HG03064 (cell line): ENCODE measurements at regions not wholly inside any gene's neighbourhood (a gene's known extent, or its start where the extent isn't known, plus 50 kb on each side); places are given as distances from the start of the nearest gene placed in this dataset.
A peak's percentile ranks its signal among the peaks of the same experiment; 100 is the strongest.

Experiments used
- ATAC-seq: cut with Tn5 transposase; IDR thresholded peaks from one replicate; pipeline ENCODE4 v1.9.1; 2021; ENCODE audit warnings: low read depth; ENCODE audit not compliant: unreplicated experiment

GRCh38 chr2:126774290-126774689 is 118.3 kb downstream of the GYPC start:
- no peak for ATAC-seq

GRCh38 chr2:126774761-126775160 is 118.8 kb downstream of the GYPC start:
- no peak for ATAC-seq

DNA sequence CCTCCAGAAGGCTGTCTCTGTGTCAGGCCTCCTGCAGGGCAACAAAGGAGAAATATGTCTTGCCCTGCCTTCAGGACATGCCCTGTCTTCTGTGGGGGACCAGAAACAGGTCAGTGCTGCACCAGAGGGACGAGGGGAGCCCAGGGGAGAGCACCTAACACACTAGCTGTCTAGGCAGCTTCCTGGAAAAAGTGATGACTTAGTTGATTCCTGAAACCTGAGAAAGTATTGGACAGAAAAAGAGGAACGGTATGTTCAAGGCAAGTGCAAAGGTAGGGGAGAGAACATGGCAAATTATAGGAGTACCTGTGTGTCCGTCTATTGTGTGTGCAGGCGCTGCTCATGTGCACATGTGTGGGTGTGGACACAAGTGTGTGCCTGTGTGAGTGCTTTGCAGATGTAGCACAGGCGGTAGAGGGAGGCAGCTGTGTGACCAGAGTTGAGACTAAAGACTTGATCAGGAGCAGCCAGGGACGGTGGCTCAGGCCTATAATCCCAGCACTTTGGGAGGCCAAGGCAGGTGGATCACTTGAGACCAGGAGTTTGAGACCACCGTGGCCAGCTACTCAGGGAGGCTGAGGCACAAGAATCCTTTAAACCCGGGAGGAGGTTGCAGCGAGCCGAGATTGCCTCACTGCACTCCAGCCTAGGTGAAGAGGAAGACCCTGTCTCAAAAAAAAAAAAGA is 119.5 kb downstream of the GYPC start:
- ATAC-seq: no peak

DNA sequence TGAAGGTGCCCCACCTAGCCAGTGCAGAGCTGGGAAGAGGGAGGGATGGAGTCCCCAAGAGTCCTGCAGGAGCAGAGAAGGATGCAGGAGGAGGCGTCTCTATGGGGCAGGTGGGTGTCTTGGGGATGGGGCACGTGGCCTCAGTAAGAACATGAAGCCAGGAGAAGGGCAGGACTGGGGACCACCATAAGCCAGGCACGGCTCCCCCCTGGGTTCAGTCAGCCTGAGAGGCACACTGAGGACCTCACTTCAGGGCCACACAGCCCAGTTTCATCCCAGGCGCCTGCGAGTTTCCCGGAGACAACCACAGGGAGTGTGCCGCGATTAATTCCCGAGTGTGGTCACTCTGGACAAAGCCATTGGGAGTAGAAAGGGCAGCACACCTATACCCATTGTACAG is 120.3 kb downstream of the GYPC start:
- no peak for ATAC-seq

DNA sequence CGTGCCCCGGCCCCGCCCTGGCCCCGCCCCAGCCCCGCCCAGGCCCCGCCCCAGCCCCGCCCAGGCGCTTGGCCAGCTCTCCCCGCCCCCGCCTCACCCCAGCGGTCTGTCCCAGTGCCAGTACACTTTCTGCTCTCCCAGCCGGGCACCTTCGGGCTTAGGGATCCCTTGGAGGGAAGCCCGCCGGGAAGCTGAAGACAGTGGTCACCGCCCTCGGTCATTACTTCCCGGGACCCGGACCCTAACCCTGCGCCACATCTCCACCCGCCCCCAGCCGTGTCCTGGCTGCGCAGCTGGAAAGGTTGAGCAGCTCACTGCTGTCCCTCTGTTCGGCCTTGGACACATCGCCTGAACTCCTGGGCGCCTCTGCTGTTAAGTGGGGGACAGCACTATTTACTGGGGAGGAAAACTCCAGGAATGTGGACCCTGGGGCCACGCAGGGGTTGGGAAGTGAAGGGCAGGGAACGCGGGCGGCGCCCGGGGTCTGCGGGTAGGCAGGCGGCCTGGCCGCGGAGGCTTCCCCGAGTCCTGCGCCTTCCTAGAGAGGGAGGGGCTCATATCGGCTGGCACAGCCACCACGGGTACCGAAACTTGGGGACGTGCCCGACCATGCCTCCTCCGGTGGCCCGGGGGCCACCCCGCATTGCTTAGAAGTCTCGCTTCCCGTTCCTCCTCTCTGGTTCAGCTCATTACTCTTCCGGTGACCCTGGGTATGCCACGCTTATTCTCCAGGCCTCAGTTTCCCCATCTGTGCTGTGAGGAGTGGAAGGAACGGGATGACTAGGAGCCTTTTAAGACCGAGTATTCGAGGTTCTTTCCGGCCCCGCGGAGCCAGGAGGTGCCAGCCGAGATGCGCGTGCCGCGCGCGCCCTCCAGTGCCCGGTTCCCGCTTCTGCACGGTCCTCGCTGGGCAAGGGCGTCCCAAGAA is 121.0 kb downstream of the GYPC start:
- peak; percentile 89 for ATAC-seq

- no peak for ATAC-seq
Measured at GRCh38 chr2:126777620-126777978, 121.1 kb upstream of the TEX51 start.

- ATAC-seq: no peak
Measured at GRCh38 chr2:126778561-126779501, 119.9 kb upstream of the TEX51 start.

- ATAC-seq: no peak
Measured at GRCh38 chr2:126781206-126781605, 117.5 kb upstream of the TEX51 start.

DNA sequence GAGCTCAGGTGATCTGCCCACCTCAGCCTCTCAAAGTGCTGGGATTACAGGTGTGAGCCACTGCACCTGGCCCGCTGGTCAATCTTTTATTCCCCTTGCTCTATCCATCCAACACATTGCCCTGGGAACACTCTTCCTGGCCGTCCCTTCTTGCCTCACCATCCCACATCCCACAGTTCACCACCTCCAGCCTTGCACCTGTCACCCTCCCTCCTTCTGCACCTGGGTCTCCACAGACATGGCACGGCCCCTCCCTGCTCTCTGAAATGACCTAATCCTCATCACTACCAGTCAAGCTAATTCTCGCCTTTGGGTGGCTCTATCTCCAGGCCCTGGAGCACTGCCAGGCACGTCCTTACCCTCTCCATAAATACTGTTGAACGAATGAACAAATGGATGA is 116.9 kb upstream of the TEX51 start:
- no peak for ATAC-seq

- ATAC-seq: no peak
Measured at GRCh38 chr2:126782648-126783047, 116.0 kb upstream of the TEX51 start.

GRCh38 chr2:126783341-126783740 is 115.3 kb upstream of the TEX51 start:
- no peak for ATAC-seq

GRCh38 chr2:126784045-126784444 is 114.6 kb upstream of the TEX51 start:
- no peak for ATAC-seq

DNA sequence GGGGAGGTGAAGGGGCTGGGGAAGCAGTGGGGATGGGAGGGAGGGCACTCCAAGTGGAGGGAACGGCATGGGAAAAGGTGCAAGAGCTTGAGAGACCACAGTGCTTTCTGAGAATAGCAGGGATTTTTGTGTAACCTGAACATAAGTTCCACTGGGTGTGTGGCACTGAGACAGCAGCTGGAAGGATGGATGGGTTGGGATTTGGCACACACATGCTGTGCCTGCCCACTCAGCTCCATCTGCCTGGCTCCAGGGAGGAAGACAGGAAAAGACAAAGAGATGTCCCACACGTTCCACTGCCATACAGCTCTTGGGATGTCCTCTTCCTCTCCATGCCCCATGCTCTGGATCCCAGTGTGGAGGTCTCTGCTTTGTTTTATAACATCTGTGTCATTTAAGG is 114.1 kb upstream of the TEX51 start:
- no peak for ATAC-seq

- ATAC-seq: no peak
Measured at GRCh38 chr2:126785236-126785635, 113.5 kb upstream of the TEX51 start.

- no peak for ATAC-seq
Measured at GRCh38 chr2:126785862-126786261, 112.8 kb upstream of the TEX51 start.

DNA sequence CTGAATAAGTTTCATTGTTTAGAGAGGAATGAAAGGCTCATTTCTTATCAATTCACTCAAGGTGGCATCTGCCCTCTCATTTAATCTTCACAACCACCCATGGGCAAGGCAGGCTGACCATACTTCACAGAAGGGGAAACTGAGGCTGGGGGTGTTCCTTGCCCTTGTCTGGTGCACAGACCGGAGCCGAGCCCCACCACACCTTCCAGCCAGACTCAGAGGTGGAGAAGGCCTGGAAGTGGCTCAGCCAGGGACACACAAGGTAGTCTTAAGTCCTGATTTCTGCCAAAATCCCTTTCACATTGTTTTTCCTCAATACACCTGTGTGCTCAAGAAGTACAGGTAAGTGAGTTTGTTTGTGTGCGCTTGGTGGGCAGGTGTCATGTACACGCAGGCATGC is 111.9 kb upstream of the TEX51 start:
- ATAC-seq: no peak

DNA sequence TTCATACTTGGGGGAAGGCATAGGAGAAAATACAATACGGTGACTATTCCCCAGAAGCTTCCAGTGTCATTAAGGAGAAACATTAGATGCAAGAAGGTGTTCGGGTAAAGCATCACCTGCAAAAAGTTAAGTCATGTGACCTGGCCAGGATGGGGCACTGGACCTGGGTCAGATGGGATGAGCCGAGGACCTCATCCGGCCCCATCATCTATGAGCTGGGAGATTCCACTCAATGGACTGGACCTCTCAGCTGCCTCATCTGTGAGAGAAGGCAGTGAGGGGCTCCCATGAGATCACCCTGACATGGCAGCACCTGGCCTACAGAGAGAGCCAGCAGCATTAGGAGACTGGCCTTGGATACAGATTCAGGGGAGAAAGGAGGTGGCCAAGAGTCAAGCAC is 111.4 kb upstream of the TEX51 start:
- no peak for ATAC-seq

GRCh38 chr2:126788113-126788512 is 110.6 kb upstream of the TEX51 start:
- ATAC-seq: no peak

DNA sequence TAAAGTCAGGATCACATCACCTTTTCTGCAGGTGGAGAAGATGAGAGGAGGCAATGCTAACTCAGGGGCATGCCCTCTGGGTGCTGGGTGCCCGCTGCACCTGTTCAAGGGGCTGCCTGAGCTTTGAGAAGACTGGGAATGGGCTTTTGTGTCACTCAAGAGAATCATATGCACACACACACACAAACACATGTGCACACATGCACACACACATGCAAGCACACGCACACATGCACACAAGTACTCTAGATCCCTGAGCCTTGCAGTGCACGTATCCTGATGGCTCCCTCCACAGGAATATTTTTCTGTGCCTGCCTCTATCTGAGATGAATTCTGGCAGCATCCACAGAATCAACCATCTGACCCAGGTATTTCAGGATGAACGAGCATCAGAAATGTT is 110.0 kb upstream of the TEX51 start:
- ATAC-seq: no peak

GRCh38 chr2:126790987-126791780 is 107.5 kb upstream of the TEX51 start:
- no peak for ATAC-seq
